Jurkat, Clone E6-1 (cell line): ENCODE measurements at regions not wholly inside any gene's neighbourhood (a gene's known extent, or its start where the extent isn't known, plus 50 kb on each side); places are given as distances from the start of the nearest gene placed in this dataset.

Experiments
- DNase-seq: peaks from one replicate; pipeline ENCODE4 v3.0.0-alpha.2; 2011; ENCODE audit warnings: low read depth, low spot score
- H3K4me3 ChIP-seq: 2 replicates; pipeline ENCODE4 v1.5.1; 2011; ENCODE audit warnings: mild to moderate bottlenecking, low read length, control low read depth, moderate library complexity

DNA sequence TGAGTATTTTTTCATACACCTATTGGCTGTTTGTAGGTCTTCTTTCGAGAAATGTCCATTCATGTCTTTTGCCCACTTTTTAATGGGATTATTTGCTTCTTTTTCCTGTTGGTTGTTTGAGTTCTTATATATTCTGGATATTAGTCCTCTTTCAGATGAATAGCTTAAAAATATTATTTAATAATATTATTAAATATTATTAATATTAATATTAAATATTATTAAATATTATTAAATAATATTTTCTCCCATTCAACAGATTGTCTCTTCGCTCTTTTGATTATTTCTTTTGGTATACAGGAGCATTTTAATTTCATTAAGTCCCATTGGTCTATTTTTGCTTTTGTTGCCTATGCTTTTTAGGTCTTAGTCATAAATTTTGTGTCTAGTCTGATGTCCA lies 361.9 kb downstream of the TSN start:
- no peak overlapping the region for H3K4me3 ChIP-seq
- no peak for DNase-seq

DNA sequence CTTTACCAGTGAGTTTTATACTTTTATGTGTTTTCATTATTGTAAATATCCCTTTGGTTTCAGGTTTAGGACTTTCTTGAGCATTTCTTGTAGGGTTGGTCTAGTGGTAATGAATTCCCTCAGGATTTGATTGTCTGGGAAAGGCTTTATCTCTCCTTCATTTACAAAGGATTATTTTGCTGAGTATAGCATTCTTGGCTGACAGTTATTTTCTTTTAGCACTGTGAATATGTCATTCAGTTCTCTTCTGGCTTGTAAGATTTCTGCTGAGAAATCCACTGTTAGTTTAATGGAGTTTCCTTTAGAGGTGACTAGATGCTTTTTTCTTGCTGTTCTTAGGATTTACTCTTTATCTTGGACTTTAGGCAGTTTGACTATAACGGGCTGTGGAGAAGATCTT lies 373.9 kb downstream of the TSN start:
- DNase-seq, result no peak

DNA sequence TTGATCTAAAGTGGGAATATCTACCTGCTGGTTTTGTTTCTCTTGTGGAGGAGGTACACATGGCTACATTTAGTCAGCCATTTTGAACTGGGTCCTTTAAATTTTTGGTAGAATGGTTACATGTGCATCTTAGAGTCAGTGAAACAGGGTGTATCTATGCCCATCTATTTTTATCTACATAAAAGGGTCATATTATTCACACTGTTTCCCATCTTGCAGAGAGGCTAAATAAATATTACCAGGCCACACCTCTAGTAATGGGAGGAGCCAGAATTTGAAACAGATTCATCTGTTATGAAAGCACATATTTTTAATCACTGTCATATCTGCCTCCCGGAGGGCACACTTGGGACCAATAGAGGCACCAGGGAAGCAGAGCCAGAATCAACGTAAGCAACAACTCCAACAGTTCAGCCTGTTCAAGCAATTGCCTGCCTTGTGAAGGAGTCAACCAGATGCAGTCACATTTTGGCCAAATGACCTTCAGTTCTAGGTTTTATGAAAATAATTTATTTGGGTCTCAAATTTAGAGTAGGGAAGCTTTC lies 376.8 kb downstream of the TSN start:
- no peak overlapping the region for H3K4me3 ChIP-seq
- DNase-seq, result no peak

More for the DNA sequence above, 373.9 kb downstream of the TSN start:
- H3K4me3 ChIP-seq, result no peak overlapping the region

DNA sequence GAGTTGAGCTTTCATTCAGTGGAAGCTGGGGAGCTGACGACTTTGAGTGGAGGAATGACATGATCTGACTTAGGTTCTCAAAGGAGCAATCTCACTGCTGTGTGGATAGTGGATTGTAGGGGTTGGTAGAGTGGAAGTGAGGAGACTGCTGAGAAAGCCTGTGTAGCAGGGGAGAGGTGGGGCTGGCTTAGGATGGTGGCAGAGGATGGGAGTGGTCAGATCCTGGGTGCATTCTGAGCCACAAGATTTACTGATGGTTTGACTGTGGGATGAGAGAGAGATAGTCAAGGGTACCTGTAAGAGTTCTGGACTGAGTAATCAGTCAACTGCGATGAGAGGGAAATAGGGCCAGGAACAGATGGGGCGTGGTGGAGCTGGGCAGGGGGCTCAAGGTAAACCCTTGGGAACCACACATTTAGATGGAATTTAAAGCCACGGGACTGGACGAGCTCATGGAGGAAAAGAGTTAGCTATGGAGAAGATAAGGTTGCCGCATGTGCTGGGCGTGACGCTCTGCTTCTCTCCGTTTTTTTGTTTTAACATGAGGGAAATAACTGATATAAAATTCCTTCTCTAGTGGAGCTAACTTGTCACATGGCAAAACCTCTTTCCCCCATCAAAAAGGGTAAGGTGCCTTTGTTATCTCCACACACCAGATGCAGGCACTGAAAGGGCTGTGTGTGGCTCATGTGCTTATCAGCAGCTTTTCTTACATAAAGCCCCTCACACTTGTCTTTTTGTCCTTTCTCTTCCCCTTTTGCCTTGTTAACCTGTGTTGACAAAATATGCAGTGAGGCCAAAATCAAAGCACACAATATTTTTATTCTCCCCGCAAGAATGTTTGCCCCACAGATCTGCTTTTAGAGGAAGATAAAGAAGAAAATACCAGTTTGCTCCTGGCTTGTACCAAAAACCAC lies 379.8 kb downstream of the TSN start:
- peak overlapping the region; percentile 7 for H3K4me3 ChIP-seq
- peak; percentile 95 for DNase-seq

DNA sequence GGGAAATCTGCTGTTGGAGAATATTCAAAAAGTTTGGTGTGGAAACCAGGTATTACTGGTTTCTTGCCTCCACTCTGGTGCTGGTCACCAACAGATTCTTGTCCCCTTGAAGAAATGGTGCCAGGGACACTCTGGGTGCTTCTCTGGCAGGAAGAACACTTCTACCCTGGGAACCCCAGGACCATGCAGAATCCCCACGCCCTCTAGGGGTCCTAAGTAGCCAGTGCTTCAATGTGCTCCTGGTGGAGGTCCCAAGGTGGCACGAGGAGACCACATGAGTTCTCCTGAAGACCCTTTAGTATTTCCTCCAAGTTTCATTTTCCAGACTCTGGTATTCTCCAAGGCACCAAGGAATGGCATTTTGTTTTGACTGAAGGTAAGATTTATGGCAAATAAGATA lies 380.6 kb downstream of the TSN start:
- DNase-seq, result peak; percentile 84
- peak overlapping the region; percentile 7 for H3K4me3 ChIP-seq

DNA sequence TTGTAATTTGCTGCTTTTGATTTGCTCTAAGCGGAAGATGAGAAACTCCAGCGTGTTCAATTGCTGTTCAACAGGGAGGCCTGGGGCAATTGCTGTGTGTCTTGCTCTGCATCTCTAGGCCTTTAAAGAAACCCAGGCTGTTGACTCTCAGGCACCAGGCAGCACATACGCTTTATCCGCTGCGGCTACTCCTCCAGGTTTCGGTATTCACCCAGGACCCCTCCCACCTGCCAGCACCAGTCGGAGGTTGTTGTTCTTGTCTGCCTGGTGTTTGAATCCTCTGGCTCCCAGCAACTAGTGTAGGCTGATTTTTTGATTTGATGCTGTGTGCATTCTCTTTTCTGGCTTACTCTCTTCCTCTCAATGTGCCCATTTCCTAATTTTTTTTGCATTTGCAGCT lies 383.1 kb downstream of the TSN start:
- no peak overlapping the region for H3K4me3 ChIP-seq
- DNase-seq, result no peak

DNA sequence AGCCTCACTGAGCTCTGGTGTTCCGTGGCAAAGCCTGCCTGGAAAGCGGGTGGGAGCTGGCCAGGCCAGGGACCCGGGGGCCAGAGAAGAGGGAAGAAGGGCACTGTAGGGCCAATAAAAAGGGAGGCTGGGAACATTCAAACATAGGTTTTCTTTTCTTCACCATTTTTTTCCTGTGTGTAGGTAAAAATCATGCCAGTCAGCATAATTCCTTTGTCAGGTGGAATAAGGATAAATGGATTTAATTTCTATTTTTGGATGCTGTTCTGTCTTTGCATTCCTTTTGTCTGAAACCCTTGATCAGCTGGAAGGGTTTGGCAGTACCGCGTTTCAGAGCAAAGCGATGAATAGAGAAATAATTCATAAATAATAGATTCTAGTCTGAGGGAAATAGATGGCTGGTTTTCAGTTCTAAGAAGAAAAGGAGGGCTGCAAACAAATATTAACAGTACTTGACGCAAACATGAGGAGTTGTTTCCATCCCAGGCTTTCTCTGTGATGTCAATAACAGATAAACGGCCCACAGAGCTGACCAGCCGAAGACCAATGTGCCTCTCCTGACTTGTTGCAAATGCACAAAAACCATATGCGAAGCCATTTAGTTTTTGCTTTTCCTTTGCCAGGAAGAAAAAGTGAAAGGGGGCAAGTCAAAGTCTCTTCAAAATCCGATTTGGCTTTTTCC lies 384.4 kb downstream of the TSN start:
- no peak for DNase-seq

DNA sequence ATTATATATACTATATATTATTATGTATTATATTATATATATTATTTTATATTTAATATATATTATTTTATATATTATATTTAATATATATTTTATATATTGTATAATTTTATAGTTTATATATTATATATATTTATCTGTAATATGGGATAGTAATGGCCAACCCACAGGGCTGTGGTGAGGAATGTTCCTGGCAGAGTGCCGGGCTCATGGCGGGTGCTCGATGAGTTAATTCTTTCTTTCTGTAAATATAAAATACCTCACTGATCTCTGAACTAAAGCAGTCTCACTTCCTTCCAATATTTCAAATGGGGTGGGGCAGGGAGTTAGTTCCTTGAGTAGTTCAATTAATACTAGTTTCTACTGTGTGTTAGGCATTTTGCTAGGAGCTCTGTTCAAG lies 389.4 kb downstream of the TSN start:
- H3K4me3 ChIP-seq, result no peak overlapping the region
- DNase-seq, result no peak

More for the DNA sequence above, 384.4 kb downstream of the TSN start:
- no peak overlapping the region for H3K4me3 ChIP-seq

DNA sequence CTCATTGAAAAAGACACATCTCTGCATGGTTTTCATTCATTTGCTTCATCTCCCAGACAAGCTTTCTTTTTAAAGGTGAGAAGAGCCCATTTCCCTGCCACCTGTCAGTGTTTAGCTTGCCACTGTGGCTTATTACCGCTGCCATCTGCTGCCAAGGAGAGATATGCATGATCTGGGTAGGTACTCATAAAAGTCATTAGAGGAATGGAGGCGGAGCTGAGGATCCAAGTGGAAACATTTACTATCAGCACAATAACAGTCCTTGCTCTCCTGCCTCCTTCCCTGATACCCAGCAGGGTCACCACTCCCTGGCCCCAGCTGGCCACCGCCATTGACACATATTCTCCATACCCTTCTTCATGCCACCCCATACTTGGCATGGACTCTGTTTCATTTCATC lies 390.4 kb downstream of the TSN start:
- no peak overlapping the region for H3K4me3 ChIP-seq
- peak; percentile 75 for DNase-seq

DNA sequence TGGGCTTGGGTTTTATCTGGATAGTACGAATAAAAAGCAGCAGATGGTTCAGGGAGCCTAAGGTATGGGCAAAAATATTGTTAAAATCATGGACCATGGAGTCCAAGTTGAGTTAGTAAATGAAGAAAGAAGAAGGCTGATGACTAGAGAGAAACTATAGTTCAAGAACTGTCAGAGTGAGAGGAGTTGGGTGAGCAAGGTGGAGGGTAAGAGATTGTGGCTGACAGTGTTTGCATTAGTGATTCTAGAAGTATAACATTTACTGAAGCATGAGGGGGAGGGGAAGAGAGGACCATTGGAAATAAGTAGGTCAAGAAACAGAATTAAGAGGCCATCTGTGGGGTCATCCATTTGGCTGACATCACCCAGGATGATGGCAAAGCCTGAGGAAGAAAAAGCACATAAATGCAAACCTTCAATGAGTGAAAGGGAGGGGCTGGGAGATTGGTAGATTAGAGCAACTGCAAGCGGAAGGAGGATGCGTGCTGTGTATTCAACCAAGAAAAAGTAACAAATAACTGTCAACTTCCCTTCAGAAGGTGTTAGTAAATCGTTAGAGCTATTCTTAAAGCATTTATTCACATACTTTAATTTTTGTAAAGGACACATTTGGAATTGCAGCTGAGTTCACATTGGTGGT lies 392.8 kb downstream of the TSN start:
- peak; percentile 69 for DNase-seq
- H3K4me3 ChIP-seq, result no peak overlapping the region

DNA sequence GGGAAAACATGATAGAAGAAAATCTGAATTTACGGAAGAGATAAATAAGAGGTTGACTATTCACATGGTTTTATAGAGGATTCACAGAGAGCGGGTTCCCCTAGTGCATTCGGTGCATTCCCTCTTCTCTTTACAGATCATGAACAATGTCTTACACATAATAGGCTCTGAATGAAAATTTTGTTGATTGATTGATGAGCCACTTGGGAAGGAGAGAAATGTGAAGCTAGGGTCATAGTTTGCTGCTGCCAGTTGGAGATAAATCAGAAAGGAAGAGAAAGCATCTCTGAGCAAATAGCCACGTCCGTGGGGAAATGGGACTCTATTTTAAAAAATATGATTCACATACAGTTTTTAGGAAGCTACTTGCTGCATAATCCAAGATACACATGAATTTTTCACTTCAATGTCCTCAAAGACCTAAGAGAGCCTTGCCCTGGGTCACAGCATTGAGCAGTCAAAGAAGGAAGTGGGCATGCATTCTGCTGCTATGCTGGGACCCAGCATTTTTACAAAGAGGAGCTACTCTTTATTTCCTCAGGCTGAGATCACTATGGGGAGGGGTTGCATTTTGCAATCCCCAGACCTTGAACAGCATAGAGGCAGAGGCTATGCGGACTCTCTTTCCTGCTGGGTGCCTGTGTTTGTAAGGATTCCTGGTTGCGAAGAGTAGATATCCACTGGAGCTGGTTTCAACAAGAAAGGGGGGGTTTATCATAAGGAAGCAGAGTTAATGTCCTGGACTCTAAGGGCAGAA lies 395.3 kb downstream of the TSN start:
- DNase-seq, result no peak
- no peak overlapping the region for H3K4me3 ChIP-seq

DNA sequence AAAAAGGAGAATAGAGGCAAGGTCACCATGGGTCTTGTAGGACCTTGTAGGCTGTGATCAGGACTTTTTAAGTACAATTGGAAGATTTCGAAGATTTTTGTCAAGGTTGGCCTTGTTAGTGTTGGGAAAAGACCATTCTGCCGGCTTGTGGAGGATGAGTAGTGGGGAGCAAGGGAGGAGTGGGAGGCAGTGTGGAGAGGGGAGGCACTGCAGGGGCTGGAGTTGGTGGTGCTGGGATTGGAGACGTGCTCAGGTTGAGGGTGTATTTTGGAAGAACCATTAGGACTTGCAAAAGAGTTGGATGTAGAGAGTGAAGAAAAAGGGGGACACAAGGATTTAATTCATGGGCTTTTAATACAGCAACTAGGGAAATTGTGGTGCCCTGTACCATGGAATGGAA lies 397.1 kb downstream of the TSN start:
- no peak for DNase-seq
- H3K4me3 ChIP-seq, result no peak overlapping the region

DNA sequence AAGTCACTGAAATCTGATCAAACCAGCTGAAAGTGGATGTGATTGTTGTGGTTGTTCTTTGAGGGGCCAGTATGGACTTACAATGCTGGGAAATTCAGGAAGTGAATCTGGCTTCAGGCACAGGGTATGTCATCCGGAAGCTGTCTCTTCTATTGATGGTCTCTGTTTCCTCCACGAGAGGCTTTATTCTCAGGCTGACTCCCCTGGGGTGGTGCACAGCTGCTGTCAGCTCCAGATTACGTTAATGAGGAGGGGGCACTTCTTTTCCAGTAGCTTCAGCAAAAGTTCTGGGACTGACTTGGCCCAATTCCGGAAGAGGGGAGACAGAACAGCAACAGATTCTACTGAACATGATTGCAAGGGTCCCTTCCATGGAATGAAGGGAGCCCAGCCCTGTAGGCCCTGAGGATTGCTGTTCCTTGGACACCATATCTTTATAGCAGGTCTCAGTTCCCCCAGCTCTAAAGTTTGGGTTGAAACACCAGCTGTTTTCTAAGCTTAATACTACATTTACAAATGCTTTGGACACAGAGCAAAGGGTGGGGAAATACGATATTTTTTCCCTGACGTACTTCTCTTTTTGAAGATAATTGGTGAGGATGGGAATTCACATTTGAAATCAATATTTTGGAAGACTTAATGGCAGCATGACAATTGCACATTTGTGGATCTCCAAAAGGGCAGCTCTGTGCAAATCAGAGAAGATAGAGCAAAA lies 400.9 kb downstream of the TSN start:
- DNase-seq, result no peak
- no peak overlapping the region for H3K4me3 ChIP-seq

DNA sequence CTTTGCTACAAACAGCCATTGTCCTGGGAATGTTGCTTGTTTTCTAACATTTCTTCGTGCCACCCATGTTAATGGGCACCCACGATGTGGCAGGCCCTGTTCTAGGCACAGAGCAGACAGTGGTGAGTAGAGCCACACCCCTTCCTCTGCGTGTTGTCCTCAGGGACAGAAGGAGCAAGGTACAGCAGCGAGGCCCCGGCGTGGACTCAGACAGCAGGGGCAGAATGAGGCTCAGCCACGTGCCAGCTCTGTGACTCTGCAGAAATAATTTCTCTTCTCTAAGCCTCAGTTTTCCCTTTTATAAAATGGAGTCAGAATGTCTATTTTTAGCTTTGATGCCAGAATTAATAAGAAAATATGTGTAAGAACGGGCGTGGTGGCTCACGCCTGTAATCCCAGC lies 401.7 kb downstream of the TSN start:
- no peak for DNase-seq
- H3K4me3 ChIP-seq, result no peak overlapping the region

DNA sequence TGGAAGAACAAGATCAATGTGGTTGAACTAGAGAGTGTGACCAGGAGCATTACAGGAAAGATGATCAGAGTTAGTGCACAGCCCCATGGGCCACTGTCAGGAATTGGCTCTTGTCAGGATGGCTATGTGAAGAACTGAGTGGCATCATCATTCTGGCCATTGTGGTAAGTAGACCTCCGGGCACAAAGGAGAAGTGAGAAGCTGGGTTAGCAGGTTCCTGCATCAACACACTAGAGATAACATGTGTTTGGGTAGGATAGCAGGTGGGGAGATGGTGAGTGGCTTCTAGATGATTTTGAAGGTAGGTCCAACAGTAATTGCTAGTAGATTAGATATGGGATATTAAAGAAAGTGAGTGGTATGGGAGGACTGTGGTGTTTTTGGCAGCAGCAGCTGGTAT lies 408.2 kb downstream of the TSN start:
- H3K4me3 ChIP-seq, result no peak overlapping the region
- no peak for DNase-seq

DNA sequence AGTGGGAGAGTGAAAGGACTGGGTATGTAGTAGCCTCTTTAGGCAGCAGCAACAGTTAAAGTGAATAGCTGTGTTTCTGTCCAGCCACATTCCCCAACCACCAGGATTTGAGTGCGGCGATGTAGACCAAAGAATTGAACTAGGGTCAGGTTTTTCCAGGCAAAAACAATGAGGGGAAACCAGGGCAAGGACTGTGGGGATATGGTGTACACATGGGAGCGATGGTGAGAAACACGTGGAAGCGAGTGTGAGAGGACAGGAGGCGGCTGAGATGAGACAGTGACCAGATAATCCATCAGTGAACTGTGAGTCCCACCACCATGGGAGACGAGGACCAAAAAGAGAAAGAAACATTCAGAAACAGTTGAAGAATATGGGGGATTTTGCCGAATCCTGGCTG lies 409.5 kb downstream of the TSN start:
- H3K4me3 ChIP-seq, result no peak overlapping the region
- DNase-seq, result no peak

DNA sequence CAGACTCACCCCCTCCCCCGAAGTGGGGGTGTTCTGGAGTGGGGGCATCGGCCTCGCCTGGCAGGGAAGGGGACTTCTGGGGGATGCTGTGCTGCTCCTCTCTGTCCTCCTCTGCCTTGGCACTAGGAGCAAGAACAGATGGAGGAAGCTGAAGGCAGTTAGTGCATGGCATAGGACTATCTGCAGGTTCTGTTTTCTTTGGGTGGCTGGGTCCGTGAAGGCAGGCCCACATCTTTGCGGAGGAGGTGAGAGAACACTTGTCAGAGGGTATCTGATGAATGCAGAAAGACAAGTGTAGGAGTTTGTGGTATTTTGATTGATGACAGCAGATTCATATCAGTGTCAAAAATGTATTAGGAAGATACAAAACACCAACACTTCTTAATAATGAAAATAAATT lies 411.4 kb downstream of the TSN start:
- H3K4me3 ChIP-seq, result no peak overlapping the region
- DNase-seq, result no peak

DNA sequence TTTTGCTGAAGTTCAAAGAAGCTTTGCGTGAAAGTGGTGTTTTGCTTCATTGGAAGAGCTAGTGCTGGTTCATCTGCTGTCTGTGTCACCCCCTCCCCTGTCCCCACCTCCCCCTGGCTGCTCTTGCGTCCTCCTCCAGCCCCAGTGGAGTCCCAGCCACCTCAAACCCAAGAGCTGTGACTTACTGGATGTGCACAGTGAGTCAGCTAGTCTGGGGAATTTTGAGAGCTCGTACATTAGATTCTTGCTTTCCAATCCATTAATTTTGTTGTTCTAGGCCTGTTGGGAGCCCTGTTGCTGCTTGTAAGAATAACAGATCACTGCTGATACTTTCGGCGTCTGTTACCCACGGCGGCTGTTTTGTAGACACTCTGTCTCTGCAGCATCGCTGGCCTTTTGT lies 412.1 kb downstream of the TSN start:
- H3K4me3 ChIP-seq, result no peak overlapping the region
- DNase-seq, result no peak

DNA sequence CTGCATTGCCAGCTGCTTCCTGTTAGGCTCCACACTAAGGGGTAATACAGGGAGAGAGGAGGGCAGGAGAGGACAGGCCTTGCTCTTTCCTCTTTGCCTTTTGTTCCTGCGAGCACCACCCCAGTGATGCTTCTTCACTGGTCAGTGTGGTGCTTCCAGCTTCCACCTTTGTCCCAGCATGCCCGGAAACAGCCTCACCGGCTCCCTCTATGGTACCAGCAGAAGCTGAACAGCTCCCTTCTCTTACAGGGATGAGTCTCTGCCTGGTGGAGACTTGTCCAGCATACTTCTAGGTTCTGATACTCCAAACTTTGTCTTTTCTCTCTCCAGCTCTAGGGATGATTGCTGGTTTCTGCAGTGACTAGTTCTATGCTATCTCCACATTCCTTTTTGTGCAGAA lies 413.3 kb downstream of the TSN start:
- no peak for DNase-seq
- H3K4me3 ChIP-seq, result no peak overlapping the region
